Upper lobe of left lung (tissue), 4 donors: ENCODE measurements at regions not wholly inside any gene's neighbourhood (a gene's known extent, or its start where the extent isn't known, plus 50 kb on each side); places are given as distances from the start of the nearest gene placed in this dataset.

Experiments used
- CTCF ChIP-seq, 6 experiments: fragments of 450-650 bp in 4 of 6; fragments of 200-600 bp in 2 of 6; sonication (generic) in 2 of 6; IDR thresholded peaks; one replicate each; pipeline ENCODE4 v1.5.1; 2016 to 2019; ENCODE audit warnings: antibody characterized with exemption in 6 of 6
- POLR2A ChIP-seq, 4 donors: fragments of 450-650 bp; IDR thresholded peaks; one replicate each; pipeline ENCODE4 v1.5.1; 2016 to 2017; ENCODE audit warnings: antibody characterized with exemption in 4 of 4, mild to moderate bottlenecking in 2 of 4

GRCh38 chr5:84741056-84741455, 356.4 kb upstream of the EDIL3 start:
- TF ChIP-seq POLR2A (IDR thresholded peaks at IDR 0.05) (no peak), CTCF (IDR thresholded peaks at IDR 0.05) (no peak)
